T-helper 2 cell (primary cell): ENCODE measurements at regions not wholly inside any gene's neighbourhood (a gene's known extent, or its start where the extent isn't known, plus 50 kb on each side); places are given as distances from the start of the nearest gene placed in this dataset.

ENCODE experiments used
- DNase-seq, 5 experiments: peaks; one replicate each; pipeline versions ENCODE4 v3.0.0 to v3.0.0-alpha.2; 2012 to 2022

DNA sequence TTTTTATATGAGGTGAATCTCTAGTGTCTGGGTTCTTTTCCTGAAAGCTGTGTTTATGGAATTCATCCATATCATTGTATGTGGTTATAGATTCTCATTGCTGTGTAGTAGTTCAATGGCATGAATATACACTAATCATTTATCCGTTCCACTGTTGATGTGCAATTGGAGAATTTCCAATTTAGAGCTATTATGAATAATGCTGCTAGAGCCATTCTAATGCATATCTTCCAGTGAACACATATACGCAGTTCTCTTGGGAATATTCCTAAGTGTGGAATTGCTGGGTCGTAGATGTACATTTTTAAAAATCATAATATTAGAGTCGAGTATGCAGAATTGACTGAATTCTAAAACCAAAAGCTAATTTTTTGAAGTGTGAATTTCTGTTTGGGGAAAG lies 327.5 kb upstream of the JAG1 start:
- DNase-seq = no peak

DNA sequence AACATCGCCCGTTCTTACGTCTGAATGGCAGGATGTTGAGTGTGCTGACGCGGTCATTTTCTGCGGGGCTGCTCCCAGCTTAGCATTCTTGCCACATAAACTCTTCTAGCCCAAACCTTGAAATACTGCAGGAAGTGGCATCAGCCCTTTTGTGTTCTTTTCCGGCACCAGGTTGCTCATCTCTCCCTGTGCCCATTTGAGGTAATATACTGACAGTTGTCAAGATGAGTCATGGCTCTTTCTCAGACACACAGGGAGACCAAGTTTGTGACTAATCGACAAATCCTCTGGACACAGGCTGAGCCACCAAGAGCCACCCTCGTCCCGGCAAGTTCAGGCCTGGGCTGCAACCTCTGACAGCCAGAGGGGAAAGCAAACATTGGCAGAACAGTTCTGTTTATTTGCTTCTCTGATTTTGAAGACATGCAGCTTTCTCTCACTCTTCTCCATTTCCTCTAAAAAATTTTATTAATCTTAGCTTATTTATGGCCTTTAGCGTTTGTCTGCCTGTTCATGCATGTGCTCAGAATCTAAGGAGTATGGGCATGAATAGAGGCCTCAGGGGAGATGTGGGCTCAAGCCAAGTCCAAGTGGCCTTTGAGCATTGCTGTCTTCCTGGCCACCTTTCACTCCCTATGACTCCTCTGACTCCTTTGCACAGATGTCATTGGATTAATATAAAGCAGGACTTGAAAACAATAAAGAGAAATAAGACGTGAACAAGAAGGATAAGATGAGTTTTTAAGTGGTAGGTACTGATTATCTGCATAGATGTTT lies 328.2 kb upstream of the JAG1 start:
- DNase-seq = no peak

DNA sequence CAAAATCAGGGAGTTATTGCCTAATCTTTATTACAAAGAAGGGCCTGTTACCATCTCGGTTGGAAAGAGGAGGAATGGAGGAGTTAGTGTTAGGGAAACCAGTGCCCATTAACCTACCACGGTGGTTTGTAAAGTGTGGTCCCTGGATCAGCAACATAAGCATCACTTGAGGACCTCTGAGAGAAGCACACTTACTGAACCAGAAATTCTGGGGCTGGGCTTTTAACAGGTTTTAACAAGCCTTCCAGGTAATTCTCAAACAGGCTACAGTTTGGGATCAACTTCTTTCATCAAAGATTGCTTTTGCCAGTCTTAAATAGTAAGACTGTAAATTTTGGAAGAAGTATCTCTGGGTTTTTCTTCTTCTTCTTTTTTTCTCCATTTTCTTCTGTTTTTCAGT lies 329.5 kb upstream of the JAG1 start:
- no peak for DNase-seq

DNA sequence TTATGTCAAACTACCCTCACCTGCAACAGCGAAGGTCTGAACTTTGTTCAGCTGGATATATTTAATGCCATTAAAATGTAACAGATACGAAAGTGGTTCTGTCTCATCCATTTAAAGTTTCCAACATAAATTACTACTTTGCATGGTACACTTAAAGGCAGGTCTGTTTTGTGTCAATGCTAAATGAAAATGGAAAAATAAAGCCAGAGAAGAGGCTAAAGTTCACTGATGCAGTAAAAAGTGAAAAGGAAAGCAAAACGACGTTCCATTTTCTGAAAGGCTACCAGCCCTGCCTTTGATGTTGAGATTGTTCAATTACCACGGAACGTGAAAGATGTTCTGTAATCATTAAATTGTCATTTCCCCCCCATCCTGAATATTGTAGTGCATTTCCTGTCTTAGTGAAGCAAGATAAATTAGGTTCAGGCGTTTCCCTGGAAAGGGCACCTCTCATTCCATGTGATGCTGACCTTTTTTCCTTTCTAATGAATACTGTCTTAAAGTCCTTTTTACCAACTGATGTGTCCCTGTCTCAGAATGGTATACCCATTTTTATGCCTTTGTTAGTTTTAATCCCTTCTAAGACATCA lies 334.7 kb upstream of the JAG1 start:
- DNase-seq = no peak

GRCh38 chr20:11011653-11012052 lies 337.9 kb upstream of the JAG1 start:
- DNase-seq = no peak

DNA sequence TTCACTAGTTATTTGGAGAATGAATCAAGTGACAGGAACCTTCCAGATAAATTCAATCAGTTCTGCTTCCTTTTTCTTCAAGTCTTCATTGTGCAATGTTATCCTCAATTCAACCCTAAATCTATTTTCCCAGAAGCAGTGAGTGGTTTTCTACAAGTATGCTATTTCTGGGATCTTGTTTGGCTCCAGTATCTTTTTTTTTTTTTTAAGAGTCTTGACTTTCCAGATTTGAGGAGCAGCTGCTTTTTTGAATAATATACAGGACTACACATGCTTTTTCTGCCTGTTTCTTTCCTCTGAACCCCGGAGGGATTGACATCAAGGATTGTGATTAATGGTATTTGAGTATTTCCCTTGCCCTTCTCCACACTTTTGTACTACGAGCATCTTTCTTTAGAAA lies 339.2 kb upstream of the JAG1 start:
- no peak for DNase-seq

DNA sequence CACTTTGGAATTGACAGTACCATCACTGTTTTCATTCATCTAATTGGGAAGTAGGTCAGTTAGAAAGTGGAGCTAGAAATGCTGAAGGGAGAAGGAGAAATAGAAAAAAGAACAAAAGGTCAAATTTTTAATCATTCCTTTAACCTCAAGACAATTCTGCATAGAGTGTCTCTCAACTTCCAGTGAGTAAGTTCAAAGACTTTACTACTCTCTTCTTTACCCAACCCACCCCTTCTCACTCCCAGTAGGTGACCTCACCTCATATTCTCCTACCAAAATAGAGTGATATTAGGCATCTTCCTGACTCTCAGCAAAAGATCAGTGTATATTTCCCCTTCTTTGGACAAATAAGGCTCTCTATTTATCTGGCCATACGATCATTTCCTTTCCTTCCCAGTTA lies 340.0 kb upstream of the JAG1 start:
- DNase-seq = no peak

GRCh38 chr20:11015440-11015839 lies 341.6 kb upstream of the JAG1 start:
- DNase-seq = no peak

DNA sequence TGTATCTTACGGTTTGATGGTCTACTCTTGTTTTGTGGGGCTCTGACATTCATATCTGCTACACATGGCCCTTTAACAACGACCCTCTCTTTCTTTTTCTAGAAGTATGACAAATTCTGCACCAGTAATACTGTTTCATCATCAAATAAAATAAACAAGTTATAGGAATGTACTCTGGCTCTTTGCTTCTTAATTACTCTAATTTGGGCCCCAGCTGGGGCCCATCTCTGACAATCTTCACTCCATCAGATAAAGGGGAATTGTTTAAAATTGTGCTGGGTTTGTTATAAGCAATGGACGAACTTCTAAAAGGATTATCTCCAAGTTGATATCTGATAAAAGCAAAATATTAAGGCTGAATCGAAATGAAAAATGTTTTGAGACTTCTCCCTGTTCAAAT lies 343.6 kb upstream of the JAG1 start:
- no peak for DNase-seq

- no peak for DNase-seq
Observed at GRCh38 chr20:11018668-11019170, 344.9 kb upstream of the JAG1 start.

- no peak for DNase-seq
Observed at GRCh38 chr20:11020712-11021111, 346.9 kb upstream of the JAG1 start.

- DNase-seq = no peak
Observed at GRCh38 chr20:11027224-11027623, 353.4 kb upstream of the JAG1 start.

DNA sequence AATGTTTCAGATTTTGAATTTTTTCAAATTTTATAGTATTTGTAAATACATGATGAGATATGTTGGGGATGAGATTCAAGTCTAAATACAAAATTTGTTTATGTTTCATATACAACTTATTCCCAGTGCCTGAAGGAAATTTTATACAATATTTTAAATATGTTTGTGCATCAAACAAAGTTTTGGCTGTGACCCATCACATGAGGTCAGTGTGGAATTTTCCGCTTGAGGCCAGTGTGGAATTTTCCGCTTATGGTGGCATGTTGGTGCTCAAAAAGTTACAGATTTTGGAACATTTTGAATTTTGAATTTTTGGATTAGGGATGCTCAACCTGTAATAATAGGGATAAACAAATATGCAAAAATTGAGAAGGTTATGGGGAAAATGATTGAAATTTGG lies 356.6 kb upstream of the JAG1 start:
- no peak for DNase-seq

DNA sequence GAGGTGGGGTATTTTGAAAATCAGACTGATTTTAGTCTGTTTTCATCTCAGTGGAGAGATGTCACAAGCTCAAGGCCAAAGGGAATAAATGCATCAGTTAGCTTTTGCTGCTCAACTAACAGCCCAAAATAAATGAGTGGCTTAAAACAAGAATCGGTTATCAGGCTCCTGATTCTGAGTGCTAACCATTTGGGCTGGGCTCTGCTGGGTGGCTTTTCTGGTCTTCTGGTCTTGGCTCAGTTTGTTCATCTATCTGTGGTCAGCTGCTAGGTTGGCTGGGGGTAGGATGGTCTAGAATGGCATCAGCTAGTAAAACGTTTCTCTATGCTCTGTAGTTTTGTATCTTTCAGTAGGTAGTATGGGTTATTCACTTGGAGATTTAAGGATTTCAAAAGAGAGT lies 357.5 kb upstream of the JAG1 start:
- DNase-seq = no peak

- no peak for DNase-seq
Observed at GRCh38 chr20:11032611-11033010, 358.8 kb upstream of the JAG1 start.

DNA sequence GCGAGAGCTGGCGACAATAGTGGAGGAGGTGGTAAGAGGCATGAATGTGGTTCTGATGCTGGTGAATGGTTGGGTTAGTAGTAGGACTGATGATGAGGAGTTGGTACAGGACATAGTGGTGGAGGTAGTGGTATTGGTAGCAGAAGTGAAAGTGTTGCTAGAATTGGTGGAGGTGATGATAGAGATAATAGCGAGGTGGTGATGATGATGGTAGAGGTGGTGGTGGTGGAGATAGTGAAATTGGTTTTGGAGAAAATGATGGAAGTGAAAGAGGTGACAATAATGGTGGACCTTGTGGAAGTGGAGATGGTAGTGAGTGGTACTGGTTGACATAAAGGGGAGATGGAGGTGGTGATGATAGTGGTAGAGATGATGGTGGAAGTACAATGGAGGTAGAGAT lies 360.2 kb upstream of the JAG1 start:
- DNase-seq = no peak

- DNase-seq = no peak
Observed at GRCh38 chr20:11035211-11035610, 361.4 kb upstream of the JAG1 start.

DNA sequence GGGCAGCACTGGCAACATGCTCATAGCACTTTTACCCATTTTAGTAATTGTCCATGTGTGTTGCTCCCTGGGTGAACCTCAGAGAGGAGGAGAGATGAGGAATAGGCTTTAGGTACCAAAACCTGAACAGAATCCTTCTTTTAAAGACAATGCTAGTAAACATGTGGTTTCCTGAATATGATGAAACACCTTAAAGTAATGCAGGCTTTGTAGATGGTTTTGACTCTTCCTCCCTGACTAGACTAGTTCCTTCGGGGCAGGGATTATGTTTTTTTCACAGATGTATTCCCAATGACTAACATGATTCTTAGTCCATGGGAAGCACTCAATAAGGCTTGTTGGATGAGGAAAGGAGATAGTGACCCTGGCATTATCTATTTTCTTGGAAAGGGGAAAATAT lies 367.6 kb upstream of the JAG1 start:
- no peak for DNase-seq

DNA sequence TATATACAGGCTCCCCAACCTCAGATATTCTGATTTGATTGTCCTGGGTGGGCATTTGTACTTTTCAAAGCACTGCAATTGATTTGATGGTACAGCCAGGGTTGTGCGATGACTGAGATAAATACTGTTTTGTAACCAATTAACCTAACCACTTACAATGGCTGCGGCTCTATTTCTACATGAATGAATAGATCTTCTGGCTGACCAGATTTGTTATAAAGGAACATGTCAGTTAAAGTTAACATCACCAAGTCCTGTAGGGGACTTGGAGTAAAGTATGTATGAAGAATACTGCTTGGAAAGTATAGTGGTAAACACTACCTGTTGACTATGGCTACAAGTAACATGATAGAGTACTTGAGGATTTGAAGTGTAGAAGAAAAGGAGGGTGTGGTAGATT lies 369.2 kb upstream of the JAG1 start:
- DNase-seq = no peak

GRCh38 chr20:11044561-11044960 lies 370.8 kb upstream of the JAG1 start:
- no peak for DNase-seq

GRCh38 chr20:11045412-11046175 lies 371.8 kb upstream of the JAG1 start:
- DNase-seq = no peak

- no peak for DNase-seq
Observed at GRCh38 chr20:11047559-11047958, 373.8 kb upstream of the JAG1 start.

DNA sequence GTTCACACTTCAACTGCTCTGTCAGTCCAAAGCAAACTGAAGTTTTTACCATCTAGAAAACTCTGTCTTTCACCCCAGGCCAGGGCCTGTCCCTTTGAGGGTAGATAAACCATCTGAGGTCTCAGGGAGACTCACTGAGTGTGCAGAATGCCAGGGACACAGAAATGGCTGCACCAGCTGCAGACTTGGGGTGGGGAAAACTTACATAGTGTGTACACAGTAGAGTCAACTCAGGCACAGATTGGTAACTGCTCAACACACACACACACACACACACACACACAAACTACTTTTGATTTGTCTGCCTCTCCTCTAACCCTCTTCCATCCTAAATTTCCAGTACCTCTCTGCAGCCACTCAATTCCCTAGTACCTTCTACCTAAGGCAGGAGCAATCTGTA lies 374.9 kb upstream of the JAG1 start:
- no peak for DNase-seq

DNA sequence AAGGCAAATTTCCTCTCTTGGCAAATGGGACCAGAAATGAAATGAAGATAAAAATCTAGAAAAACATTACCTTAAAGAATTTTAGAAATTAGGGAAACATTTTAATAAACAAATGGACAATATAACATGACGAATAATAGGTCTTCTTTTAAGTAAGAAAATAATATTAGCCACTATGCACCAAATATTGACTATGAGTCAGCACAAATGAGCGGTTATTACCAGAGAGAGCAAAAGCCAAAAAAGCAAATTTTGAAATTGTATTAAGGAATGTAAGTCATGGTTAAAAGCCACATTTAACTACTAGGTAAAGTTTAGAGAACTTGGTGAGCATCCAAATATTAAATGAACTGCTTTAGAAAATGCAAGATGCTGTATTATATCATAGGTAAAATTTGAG lies 376.6 kb upstream of the JAG1 start:
- DNase-seq = no peak
